ENCODE measurements at regions not wholly inside any gene's neighbourhood (a gene's known extent, or its start where the extent isn't known, plus 50 kb on each side); places are given as distances from the start of the nearest gene placed in this dataset.

DNA sequence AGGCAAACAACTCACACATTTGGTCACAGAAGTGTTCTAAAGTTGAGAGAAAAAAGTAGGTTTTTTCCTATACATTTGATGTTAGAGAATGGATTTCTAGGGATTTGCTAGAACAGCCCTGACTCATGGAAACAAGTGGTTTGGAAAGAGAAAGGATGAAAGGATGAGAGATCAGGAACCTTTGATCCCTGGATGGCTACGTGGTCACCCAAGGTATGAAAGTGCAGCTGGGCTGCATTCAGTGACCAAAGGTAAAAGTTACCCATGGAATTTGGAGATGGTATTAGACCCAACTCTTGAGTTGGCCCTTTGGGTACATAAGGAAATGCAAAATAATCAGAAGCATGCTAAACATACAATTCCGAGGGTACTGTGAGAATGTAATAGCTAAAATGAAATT, 61.3 kb upstream of the SPIN1 start:
- Histone ChIP-seq H3K79me2 (ENCODE audit: control insufficient read depth, insufficient read depth, low read length, unreplicated experiment) (no peaks in the 10 kb centered on the region), H3K4me3 (ENCODE audit: low read depth, low read length) (no peak overlapping the region), H3K27me3 (ENCODE audit: insufficient read depth, low read length) (peaks cover 13% of the 10 kb centered on the region), H3K36me3 (ENCODE audit: insufficient read depth, low read length) (no peaks in the 10 kb centered on the region), H3K4me1 (ENCODE audit: control insufficient read depth, insufficient read depth, low read length, unreplicated experiment) (no peaks in the 10 kb centered on the region), H3K27ac (ENCODE audit: low read depth, low read length) (no peak overlapping the region), H2AFZ (ENCODE audit: low read length, unreplicated experiment) (no peak overlapping the region)

DNA sequence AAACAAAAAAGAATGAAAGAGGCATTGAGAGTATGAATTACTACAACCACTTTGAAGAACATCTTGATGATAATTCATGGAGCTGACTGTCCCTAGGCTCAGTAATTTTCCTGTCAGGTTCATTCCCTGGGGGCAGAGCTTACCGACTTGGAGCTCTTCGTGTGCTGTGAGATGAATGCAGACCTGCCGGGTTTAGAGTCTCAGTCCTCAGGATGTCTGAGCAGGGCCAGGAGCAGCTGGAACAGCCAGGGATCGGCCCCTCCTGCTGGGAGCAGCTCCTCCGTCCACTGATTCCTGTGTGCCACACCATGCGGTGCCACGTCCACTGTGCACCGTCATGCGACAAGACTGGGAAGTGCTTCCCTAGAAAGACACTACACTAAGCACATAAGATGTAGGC, 62.2 kb upstream of the SPIN1 start:
- no peak overlapping the region for H3K27ac ChIP-seq (ENCODE audit: low read depth, low read length)
- no peak overlapping the region for H3K4me3 ChIP-seq (ENCODE audit: low read depth, low read length)
- H2AFZ ChIP-seq (ENCODE audit: low read length, unreplicated experiment): no peak overlapping the region
- no peaks in the 10 kb centered on the region for H3K36me3 ChIP-seq (ENCODE audit: insufficient read depth, low read length)
- peaks cover 13% of the 10 kb centered on the region for H3K27me3 ChIP-seq (ENCODE audit: insufficient read depth, low read length)
- H3K4me1 ChIP-seq (ENCODE audit: control insufficient read depth, insufficient read depth, low read length, unreplicated experiment): no peaks in the 10 kb centered on the region
- no peaks in the 10 kb centered on the region for H3K79me2 ChIP-seq (ENCODE audit: control insufficient read depth, insufficient read depth, low read length, unreplicated experiment)

GRCh38 chr9:88322906-88323566, 65.2 kb upstream of the SPIN1 start:
- Histone ChIP-seq H3K27ac (ENCODE audit: low read depth, low read length) (no peak overlapping the region), H2AFZ (ENCODE audit: low read length, unreplicated experiment) (no peak overlapping the region), H3K27me3 (ENCODE audit: insufficient read depth, low read length) (peaks cover 13% of the 10 kb centered on the region), H3K79me2 (ENCODE audit: control insufficient read depth, insufficient read depth, low read length, unreplicated experiment) (no peaks in the 10 kb centered on the region), H3K4me3 (ENCODE audit: low read depth, low read length) (no peak overlapping the region), H3K4me1 (ENCODE audit: control insufficient read depth, insufficient read depth, low read length, unreplicated experiment) (peaks cover 6% of the 10 kb centered on the region), H3K36me3 (ENCODE audit: insufficient read depth, low read length) (no peaks in the 10 kb centered on the region)

DNA sequence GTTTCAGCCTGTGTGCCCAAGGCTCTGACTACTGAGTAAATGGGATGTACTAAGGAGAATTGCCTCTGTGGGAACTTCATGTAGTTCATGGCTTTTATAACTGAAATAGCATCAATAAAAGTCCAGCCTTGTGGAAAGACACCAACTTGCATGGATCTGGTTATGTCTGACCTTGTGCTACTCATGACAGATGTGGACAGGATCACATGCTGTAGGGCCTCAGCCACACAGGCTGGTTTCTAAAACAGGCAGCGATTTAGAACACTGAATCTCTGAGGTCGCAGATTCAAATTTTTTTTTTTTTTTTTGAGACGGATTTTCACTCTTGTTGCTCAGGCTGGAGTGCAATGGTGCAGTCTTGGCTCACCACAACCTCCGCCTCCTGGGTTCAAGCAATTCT, 66.5 kb upstream of the SPIN1 start:
- H3K4me3 ChIP-seq (ENCODE audit: low read depth, low read length): no peak overlapping the region
- no peaks in the 10 kb centered on the region for H3K36me3 ChIP-seq (ENCODE audit: insufficient read depth, low read length)
- no peak overlapping the region for H3K27ac ChIP-seq (ENCODE audit: low read depth, low read length)
- peaks cover 6% of the 10 kb centered on the region for H3K4me1 ChIP-seq (ENCODE audit: control insufficient read depth, insufficient read depth, low read length, unreplicated experiment)
- H3K27me3 ChIP-seq (ENCODE audit: insufficient read depth, low read length): peaks cover 8% of the 10 kb centered on the region
- H3K79me2 ChIP-seq (ENCODE audit: control insufficient read depth, insufficient read depth, low read length, unreplicated experiment): no peaks in the 10 kb centered on the region
- H2AFZ ChIP-seq (ENCODE audit: low read length, unreplicated experiment): no peak overlapping the region

DNA sequence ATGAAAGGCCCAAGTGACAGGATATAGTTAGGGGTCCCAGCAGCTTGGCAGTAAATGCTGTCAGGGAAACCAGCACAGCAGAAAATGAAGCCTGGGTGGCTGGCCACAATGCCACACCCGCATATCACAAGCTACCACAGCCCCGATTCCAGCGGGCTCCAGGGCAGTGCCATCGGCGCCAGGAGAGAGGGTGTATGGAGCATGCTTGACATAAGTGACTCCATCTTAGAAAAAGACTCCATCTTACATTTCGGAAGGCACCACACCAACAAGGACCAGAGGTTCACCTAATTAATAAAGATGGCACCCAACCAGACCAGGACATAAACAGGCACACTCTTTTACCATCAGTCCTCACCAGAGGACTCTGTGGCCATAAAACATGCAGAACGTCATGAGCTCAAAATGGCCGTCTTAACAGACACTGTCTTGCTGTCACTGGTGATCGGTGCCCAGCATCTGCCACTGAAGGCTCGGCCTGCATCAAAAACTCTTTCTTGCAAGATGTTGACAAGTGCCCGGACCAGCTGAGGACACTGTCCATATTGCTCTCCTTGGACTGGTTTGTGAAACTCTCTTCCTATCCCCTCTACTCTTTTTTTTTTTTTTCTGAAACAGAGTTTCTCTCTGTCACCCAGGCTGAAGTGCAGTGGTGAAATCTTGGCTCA, 67.4 kb upstream of the SPIN1 start:
- Histone ChIP-seq H3K4me1 (ENCODE audit: control insufficient read depth, insufficient read depth, low read length, unreplicated experiment) (peaks cover 6% of the 10 kb centered on the region), H3K79me2 (ENCODE audit: control insufficient read depth, insufficient read depth, low read length, unreplicated experiment) (no peaks in the 10 kb centered on the region), H3K36me3 (ENCODE audit: insufficient read depth, low read length) (no peaks in the 10 kb centered on the region), H2AFZ (ENCODE audit: low read length, unreplicated experiment) (no peak overlapping the region), H3K27ac (ENCODE audit: low read depth, low read length) (no peak overlapping the region), H3K4me3 (ENCODE audit: low read depth, low read length) (no peak overlapping the region), H3K27me3 (ENCODE audit: insufficient read depth, low read length) (no peaks in the 10 kb centered on the region)

DNA sequence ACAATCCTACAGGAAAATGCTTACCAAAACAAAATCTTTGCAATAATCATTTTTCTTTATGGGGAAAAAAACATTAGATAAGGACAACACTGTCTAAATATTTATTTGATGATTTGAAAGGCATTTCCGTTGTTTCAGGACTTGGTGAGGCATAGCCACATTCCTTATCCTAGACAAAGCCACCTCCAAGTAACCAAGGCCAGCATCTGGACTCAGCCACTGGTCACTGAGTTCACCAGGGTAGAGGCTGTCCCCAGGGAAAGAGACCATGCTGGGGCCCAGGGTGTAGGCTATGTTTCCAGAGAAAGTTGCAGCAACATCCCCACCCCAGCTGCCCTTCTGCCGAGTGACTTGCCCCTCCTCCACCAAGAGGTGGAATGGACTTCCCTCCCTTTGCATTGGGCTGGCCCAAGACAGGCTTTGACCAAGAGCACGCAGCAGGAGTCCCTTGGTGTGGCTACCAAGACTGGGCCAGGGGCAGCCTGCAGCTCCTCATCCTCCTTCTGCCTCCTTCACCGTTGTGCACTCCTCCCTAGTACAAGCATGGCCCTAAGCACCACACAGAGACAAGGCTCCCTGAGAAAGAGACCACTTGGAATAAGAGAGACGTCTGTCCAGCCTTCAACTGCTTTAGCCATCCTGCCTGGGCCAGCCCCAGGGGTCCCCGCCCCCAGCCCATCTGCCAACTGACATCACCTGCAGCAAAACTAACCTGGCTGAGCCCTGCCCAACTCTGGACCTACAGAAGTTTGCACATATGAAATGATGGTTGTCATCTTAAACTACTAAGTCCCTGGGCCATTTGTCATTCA, 68.1 kb upstream of the SPIN1 start:
- no peak overlapping the region for H3K4me3 ChIP-seq (ENCODE audit: low read depth, low read length)
- H3K4me1 ChIP-seq (ENCODE audit: control insufficient read depth, insufficient read depth, low read length, unreplicated experiment): peaks cover 6% of the 10 kb centered on the region
- no peak overlapping the region for H3K27ac ChIP-seq (ENCODE audit: low read depth, low read length)
- no peak overlapping the region for H2AFZ ChIP-seq (ENCODE audit: low read length, unreplicated experiment)
- H3K27me3 ChIP-seq (ENCODE audit: insufficient read depth, low read length): no peaks in the 10 kb centered on the region
- no peaks in the 10 kb centered on the region for H3K79me2 ChIP-seq (ENCODE audit: control insufficient read depth, insufficient read depth, low read length, unreplicated experiment)
- no peaks in the 10 kb centered on the region for H3K36me3 ChIP-seq (ENCODE audit: insufficient read depth, low read length)

DNA sequence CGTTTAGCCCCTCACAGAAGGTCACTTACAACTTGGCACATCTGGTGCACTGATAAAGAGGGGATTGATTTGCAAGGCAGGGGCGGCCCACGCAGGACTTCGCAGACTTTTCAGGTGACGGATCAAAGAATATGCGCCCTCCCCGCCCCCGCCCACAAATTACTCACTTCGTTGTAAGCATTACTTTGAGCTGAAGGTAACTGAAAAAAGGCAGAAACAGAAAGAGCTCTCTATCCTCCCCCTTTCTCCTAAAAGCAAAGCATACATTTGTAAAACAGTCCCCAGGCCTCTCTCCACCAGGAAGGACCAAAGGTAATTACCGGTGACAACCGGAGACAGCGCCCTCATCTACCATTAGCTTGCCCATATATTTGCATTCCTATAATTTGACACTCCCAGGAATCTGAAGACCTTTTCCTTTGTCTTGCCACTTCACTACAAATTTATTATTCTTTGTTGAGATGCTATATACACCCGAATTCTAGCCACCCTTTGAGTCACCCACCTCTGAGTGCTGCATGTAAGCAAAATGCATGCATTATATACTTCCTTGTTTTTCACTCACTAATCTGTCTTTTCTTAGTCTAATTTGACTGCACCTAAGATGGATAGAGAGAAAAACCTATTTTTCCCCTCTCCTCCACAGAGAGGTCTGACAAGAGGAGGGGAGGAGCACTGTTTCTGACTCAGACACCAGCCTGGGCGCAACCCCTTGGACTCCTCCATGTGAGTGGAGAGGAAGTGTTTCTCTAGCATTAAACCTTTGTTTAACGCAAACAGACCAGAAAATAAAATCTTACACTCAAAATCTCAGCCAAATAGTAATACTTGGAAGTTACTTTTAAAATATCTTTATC, 74.7 kb upstream of the SPIN1 start:
- no peaks in the 10 kb centered on the region for H3K36me3 ChIP-seq (ENCODE audit: insufficient read depth, low read length)
- H3K79me2 ChIP-seq (ENCODE audit: control insufficient read depth, insufficient read depth, low read length, unreplicated experiment): no peaks in the 10 kb centered on the region
- no peak overlapping the region for H2AFZ ChIP-seq (ENCODE audit: low read length, unreplicated experiment)
- no peak overlapping the region for H3K4me3 ChIP-seq (ENCODE audit: low read depth, low read length)
- no peak overlapping the region for H3K27ac ChIP-seq (ENCODE audit: low read depth, low read length)
- H3K27me3 ChIP-seq (ENCODE audit: insufficient read depth, low read length): no peaks in the 10 kb centered on the region
- no peaks in the 10 kb centered on the region for H3K4me1 ChIP-seq (ENCODE audit: control insufficient read depth, insufficient read depth, low read length, unreplicated experiment)

DNA sequence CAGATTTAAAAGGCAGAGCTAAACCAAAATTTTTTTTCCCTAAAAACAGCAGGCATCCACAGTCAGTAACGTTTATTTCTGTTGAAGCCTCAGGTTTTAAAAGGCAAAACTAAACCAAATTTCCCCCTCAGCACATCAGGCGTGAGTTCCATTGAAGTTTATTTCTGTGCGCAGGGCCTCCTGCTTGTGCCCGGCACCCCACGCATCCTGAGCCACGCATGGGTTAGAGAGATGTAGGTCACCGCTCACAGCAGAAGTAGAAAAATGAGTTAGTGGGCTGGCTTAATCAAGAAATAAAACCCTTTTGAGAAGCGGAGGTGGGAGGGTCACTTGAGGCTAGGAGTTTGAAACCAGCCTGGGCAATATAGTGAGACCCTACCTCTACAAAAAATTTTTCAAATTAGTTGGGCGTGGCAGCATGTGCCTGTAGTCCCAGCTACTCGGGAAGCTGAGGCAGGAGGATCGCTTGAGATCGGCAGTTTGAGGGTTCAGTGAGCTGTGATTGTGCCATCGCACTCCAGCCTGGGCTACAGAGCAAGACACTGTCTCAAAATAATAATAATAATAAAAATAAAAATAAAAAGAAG, 75.6 kb upstream of the SPIN1 start:
- no peaks in the 10 kb centered on the region for H3K36me3 ChIP-seq (ENCODE audit: insufficient read depth, low read length)
- no peaks in the 10 kb centered on the region for H3K79me2 ChIP-seq (ENCODE audit: control insufficient read depth, insufficient read depth, low read length, unreplicated experiment)
- H2AFZ ChIP-seq (ENCODE audit: low read length, unreplicated experiment): no peak overlapping the region
- H3K4me3 ChIP-seq (ENCODE audit: low read depth, low read length): no peak overlapping the region
- H3K4me1 ChIP-seq (ENCODE audit: control insufficient read depth, insufficient read depth, low read length, unreplicated experiment): no peaks in the 10 kb centered on the region
- no peak overlapping the region for H3K27ac ChIP-seq (ENCODE audit: low read depth, low read length)
- H3K27me3 ChIP-seq (ENCODE audit: insufficient read depth, low read length): no peaks in the 10 kb centered on the region

DNA sequence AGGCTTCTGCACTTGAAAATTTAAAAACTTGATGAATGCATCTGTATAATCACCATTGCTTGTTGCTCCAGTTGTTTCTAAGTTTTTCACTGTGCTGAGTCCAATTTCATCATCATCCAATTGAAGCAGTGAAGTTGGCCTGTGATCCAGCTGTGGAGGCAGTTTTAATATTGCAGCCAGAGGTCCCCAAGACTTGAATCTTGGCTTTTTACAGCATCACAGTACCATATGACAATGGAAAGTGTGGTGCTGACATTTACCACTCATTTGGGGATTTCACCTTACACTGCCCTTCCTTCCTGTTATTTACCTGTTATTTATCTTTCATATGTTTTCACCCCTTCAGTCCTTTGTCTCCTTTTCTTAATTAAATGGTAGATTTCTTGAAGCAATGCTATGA, 76.2 kb upstream of the SPIN1 start:
- Histone ChIP-seq H3K4me1 (ENCODE audit: control insufficient read depth, insufficient read depth, low read length, unreplicated experiment) (no peaks in the 10 kb centered on the region), H3K27me3 (ENCODE audit: insufficient read depth, low read length) (no peaks in the 10 kb centered on the region), H2AFZ (ENCODE audit: low read length, unreplicated experiment) (no peak overlapping the region), H3K4me3 (ENCODE audit: low read depth, low read length) (no peak overlapping the region), H3K36me3 (ENCODE audit: insufficient read depth, low read length) (no peaks in the 10 kb centered on the region), H3K27ac (ENCODE audit: low read depth, low read length) (no peak overlapping the region), H3K79me2 (ENCODE audit: control insufficient read depth, insufficient read depth, low read length, unreplicated experiment) (no peaks in the 10 kb centered on the region)

- no peak overlapping the region for H3K4me3 ChIP-seq (ENCODE audit: low read depth, low read length)
- no peaks in the 10 kb centered on the region for H3K36me3 ChIP-seq (ENCODE audit: insufficient read depth, low read length)
- H3K79me2 ChIP-seq (ENCODE audit: control insufficient read depth, insufficient read depth, low read length, unreplicated experiment): no peaks in the 10 kb centered on the region
- no peak overlapping the region for H3K27ac ChIP-seq (ENCODE audit: low read depth, low read length)
- H2AFZ ChIP-seq (ENCODE audit: low read length, unreplicated experiment): no peak overlapping the region
- no peaks in the 10 kb centered on the region for H3K27me3 ChIP-seq (ENCODE audit: insufficient read depth, low read length)
- H3K4me1 ChIP-seq (ENCODE audit: control insufficient read depth, insufficient read depth, low read length, unreplicated experiment): no peaks in the 10 kb centered on the region
Measured at GRCh38 chr9:88310310-88310980, 77.8 kb upstream of the SPIN1 start.
